T-helper 2 cell treated with Interferon-gamma antibody and Interleukin-4, amounts not matched to agents 100 ng/mL and 5 ng/mL, for 36 hours (primary cell): ENCODE measurements at regions not wholly inside any gene's neighbourhood (a gene's known extent, or its start where the extent isn't known, plus 50 kb on each side); places are given as distances from the start of the nearest gene placed in this dataset.

Source experiments
- intact Hi-C: fragments of 100-400 bp; cut with micrococcal nuclease; formaldehyde crosslinking; loops from one replicate; pipeline ENCODE4 v1.15.1; 2023

DNA sequence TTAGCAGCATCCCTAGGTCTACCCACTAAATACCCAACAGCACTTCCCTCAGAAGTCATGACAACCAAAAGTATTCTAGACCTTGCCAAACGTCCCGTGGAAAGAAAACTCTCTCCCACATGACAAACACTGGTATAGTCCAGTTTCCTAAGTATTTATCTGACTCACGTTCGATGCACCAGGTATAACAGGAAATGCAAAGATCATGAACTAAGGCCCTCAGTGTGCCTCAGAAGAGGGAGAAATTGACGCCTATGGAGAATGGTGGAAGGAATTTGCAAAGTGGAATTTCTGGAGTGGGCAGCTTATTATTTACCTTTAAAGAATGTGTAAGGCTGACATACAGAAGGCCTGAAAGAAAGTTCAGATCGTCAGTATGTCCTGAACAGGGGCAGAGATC is 523.6 kb upstream of the DAB1 start:
- intact Hi-C loops, result no loop called here

GRCh38 chr1:57945045-57945444 is 521.2 kb upstream of the DAB1 start:
- intact Hi-C loops, result no loop called here

DNA sequence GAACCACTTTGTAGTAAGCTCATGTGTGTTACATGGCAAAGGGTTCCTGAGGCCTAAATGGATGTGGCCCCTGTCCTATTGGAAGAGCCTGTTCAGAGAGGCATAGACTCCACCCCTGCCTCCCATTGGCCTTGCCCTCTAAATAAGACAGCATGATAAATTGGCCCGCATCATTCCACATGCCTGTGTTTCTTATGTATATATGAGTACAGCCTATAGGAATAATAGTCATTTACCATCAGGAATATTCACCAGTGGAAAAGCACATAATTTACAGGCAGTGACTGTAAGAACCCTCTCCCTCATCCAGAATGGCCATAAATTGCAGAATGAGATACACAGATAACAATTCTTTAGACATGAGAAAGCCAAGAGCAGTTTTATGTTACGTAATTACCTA is 519.5 kb upstream of the DAB1 start:
- intact Hi-C loops, result no loop called here

GRCh38 chr1:57934745-57935144 is 510.9 kb upstream of the DAB1 start:
- intact Hi-C loops, result no loop called here

GRCh38 chr1:57927003-57927402 is 503.1 kb upstream of the DAB1 start:
- intact Hi-C loops, result no loop called here

- intact Hi-C loops, result no loop called here
These were observed 502.2 kb upstream of the DAB1 start for GRCh38 chr1:57926025-57926552.

GRCh38 chr1:57925226-57925625 is 501.4 kb upstream of the DAB1 start:
- intact Hi-C loops, result no loop called here

DNA sequence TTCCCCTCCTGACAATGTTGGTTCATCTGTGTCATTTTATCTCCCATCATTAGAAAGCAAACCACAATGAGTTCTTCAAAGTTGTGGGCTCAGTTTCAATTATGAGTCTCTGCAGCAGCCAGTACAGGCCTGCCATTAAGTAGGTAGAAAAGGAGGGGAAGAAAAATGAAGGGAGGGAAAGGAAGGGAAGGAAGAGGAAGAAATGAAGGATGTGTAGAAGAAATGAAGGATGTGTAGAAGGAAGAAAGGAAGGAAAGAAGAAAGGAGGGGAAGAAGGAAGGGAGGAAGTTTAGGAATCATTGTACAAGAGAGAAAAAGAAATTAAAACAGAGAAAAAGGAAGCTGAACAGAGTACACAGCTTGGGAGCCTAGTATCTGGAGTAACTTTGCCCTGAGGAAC is 498.3 kb upstream of the DAB1 start:
- intact Hi-C loops, result no loop called here

DNA sequence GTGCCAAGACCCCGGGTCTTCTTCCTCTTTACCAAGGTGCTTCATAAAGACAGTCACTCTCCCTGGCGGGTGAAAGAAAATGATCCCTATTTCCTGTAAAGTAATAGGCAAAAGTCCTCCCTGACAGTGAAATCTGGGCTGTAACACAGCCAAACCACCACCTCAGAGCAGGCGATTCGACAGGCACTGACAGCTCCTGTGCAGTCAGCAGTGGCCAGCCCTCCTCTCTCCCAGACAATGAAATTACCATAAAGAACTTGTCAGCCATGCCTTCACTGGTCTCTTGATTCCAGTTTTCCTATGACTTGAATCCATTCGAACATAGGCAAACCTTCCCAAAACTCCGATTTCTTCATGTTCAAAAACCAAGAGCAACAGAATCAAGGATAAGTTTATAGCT is 492.2 kb upstream of the DAB1 start:
- intact Hi-C loops, result no loop called here

DNA sequence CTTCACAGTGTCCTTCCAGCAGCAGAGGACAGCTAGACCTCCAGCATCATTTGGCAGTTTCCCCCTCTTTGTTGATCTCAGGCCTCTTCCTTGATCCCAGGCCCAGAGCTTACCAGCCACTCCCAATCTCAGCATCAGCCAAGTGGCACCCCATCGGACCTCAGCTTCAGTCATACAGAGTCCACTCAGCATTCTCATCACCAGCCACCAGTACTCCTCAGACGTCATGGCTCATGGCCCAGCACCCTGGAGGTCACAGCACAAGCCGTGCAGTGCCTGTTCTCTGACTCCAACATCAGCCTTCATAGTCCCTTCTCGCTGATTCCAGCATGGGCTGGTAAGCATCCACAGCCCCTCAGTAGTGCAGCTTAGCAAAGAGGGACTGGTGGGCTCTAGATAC is 487.6 kb upstream of the DAB1 start:
- intact Hi-C loops, result no loop called here

- intact Hi-C loops, result no loop called here
These were observed 486.9 kb upstream of the DAB1 start for GRCh38 chr1:57910782-57911181.

DNA sequence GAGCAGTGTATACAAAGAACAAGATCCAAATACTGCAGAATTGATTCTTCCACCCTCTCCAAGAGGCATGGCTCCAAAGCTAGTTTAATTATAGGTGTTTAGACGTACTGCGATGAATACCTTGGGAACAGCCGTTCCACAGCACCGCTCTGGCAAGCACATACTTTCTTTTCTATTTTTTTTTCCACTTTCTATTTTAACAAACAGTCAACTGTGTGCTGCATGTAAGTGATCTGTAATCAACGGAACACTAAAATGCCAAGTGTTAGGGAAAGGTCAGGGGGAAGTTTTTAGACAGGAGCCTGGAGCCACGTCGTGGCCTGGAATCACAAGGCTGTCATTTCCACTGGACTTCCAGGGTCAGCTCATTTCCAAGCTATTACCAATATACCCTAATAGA is 486.4 kb upstream of the DAB1 start:
- intact Hi-C loops, result no loop called here

- intact Hi-C loops, result no loop called here
These were observed 484.5 kb upstream of the DAB1 start for GRCh38 chr1:57908147-57908890.

DNA sequence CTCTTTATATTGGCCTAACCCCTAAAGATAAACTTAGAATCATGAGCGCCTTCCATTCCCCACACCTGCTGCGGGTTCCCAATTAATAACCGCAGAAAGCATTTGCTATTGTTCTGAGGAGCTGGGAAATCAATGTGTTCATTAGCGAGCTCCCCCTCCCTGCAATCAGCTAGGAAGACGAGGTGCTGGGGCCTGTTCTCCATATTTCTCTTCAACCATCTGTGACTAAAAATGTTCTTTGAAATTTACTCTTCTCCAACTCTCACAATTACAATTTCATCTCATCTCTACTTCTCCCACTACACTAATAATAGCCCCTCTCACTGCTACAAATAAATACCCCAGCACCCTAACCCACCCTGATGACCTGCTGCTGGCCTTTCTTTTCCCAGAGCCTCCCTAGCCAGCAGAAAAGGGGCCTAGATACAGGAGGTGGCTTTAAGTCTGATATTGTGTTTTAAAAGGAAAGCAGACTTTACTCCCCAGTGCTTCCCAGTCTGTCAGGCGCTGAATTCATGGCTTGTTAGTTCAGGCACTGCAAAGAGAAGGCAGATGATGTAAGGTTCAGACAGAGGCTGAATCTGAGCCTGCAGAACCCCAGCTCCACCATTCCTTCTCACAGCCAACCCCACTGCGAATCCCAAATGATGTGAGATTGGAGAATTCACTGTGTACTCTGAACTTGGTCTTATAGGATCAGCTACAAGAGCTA is 477.5 kb upstream of the DAB1 start:
- intact Hi-C loops, result no loop called here

DNA sequence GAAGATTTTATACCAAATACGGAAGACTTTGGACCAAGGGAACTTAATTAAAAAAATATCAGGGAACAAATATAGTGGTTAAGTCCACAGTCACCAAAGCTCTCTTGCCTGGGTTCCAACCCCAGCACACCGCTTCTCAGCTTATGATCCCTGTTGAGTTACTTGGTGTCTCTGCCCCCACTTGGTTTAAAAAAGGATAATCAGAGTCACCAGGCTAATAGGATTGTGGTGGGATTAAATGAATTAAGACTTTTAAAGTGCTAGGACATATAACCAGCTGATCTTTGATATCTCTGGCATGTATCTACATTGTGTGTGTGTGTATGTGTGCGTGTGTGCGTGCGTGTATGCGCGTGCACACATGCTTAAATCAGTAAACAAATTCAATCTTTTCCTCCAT is 474.7 kb upstream of the DAB1 start:
- intact Hi-C loops, result no loop called here

GRCh38 chr1:57897581-57897980 is 473.7 kb upstream of the DAB1 start:
- intact Hi-C loops, result no loop called here

- intact Hi-C loops, result no loop called here
These were observed 470.5 kb upstream of the DAB1 start for GRCh38 chr1:57894315-57894714.

DNA sequence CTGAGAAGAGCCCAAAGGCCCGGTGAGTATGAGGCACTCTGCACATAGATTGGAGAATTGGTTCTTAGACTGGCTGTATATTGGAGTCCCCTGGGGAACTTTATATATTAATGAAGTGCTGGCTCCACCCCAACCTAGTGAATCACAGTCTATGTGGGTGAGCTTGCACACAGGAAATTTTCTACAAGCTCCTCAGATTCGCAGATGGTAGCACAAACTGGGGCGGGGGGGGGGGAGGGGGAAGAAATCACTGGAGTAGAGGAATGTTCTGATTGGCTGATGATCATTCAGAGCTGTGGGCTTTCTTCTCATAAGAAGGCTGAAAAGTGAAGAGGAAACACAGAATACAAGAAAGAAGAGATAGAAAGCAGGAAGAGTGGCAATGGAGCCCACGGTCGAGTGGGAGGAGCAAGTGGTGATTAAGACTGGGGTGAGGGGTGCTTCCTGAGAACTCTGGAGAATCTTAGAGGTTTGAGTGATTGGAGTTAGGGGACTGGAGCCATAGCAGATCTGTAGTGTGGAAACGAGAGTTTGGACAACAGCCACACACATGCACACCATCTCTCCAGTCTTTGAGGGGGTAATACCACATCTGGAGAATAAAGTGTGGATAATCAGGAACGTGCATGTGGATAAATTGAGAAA is 465.9 kb upstream of the DAB1 start:
- intact Hi-C loops, result no loop called here

GRCh38 chr1:57887964-57888491 is 464.2 kb upstream of the DAB1 start:
- intact Hi-C loops, result no loop called here

- intact Hi-C loops, result no loop called here
These were observed 462.5 kb upstream of the DAB1 start for GRCh38 chr1:57886376-57886775.

DNA sequence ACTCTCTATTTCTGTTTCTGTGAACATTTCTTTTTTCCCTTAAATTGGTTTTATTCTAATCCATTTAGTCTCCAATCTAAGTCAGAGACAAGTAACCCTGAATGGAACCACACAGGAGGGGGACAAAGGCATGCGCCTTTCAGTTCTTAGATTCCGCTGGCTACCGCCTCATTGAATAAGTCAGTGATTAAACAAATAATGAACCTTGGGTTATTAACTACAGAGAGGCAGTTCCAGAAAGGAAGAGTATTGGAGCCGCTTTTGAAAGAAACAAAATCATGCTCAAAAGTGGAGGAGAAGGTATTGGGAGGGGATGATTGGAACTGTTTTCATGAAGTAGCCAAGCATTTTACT is 459.8 kb upstream of the DAB1 start:
- intact Hi-C loops, result no loop called here

GRCh38 chr1:57882934-57883641 is 459.2 kb upstream of the DAB1 start:
- intact Hi-C loops, result no loop called here
